Epithelial cell of prostate (primary cell): ENCODE measurements at regions not wholly inside any gene's neighbourhood (a gene's known extent, or its start where the extent isn't known, plus 50 kb on each side); places are given as distances from the start of the nearest gene placed in this dataset.

Source experiments
- DNase-seq: peaks from one replicate; pipeline ENCODE4 v3.0.0-alpha.2; 2011; ENCODE audit warnings: low read depth, low spot score
- H3K27ac ChIP-seq: fragments of 450-650 bp; 2 replicates; pipeline ENCODE4 v1.5.1; 2017; ENCODE audit warnings: mild to moderate bottlenecking

- no peak overlapping the region for H3K27ac ChIP-seq
- no peak for DNase-seq
Measured at GRCh38 chr6:114550316-114550715, 207.5 kb upstream of the HS3ST5 start.

- DNase-seq, result no peak
Measured at GRCh38 chr6:114543696-114544095, 200.9 kb upstream of the HS3ST5 start.

GRCh38 chr6:114541794-114542193 lies 199.0 kb upstream of the HS3ST5 start:
- no peak overlapping the region for H3K27ac ChIP-seq
- no peak for DNase-seq

More at GRCh38 chr6:114543696-114544095, 200.9 kb upstream of the HS3ST5 start:
- no peak overlapping the region for H3K27ac ChIP-seq

GRCh38 chr6:114537977-114538376 lies 195.2 kb upstream of the HS3ST5 start:
- DNase-seq, result no peak

GRCh38 chr6:114534813-114535212 lies 192.0 kb upstream of the HS3ST5 start:
- no peak overlapping the region for H3K27ac ChIP-seq
- DNase-seq, result no peak

More at GRCh38 chr6:114537977-114538376, 195.2 kb upstream of the HS3ST5 start:
- no peak overlapping the region for H3K27ac ChIP-seq

GRCh38 chr6:114524081-114524480 lies 181.3 kb upstream of the HS3ST5 start:
- no peak overlapping the region for H3K27ac ChIP-seq
- DNase-seq, result no peak

GRCh38 chr6:114523508-114523907 lies 180.7 kb upstream of the HS3ST5 start:
- H3K27ac ChIP-seq, result no peak overlapping the region
- DNase-seq, result no peak

GRCh38 chr6:114521926-114522325 lies 179.1 kb upstream of the HS3ST5 start:
- no peak for DNase-seq
- no peak overlapping the region for H3K27ac ChIP-seq

GRCh38 chr6:114520976-114521375 lies 178.2 kb upstream of the HS3ST5 start:
- DNase-seq, result no peak
- H3K27ac ChIP-seq, result no peak overlapping the region

- no peak overlapping the region for H3K27ac ChIP-seq
Measured at GRCh38 chr6:114514170-114514569, 171.3 kb upstream of the HS3ST5 start.

GRCh38 chr6:114471450-114471849 lies 128.6 kb upstream of the HS3ST5 start:
- no peak for DNase-seq

More at GRCh38 chr6:114514170-114514569, 171.3 kb upstream of the HS3ST5 start:
- DNase-seq, result no peak

GRCh38 chr6:114467931-114468330 lies 125.1 kb upstream of the HS3ST5 start:
- no peak overlapping the region for H3K27ac ChIP-seq
- no peak for DNase-seq

More at GRCh38 chr6:114471450-114471849, 128.6 kb upstream of the HS3ST5 start:
- H3K27ac ChIP-seq, result no peak overlapping the region

- no peak overlapping the region for H3K27ac ChIP-seq
- no peak for DNase-seq
Measured at GRCh38 chr6:114465511-114465910, 122.7 kb upstream of the HS3ST5 start.

- H3K27ac ChIP-seq, result no peak overlapping the region
- DNase-seq, result no peak
Measured at GRCh38 chr6:114453737-114454276, 111.0 kb upstream of the HS3ST5 start.

- no peak overlapping the region for H3K27ac ChIP-seq
- DNase-seq, result no peak
Measured at GRCh38 chr6:114452785-114453401, 110.1 kb upstream of the HS3ST5 start.

- DNase-seq, result no peak
- H3K27ac ChIP-seq, result no peak overlapping the region
Measured at GRCh38 chr6:114450631-114451030, 107.8 kb upstream of the HS3ST5 start.

- no peak for DNase-seq
- H3K27ac ChIP-seq, result no peak overlapping the region
Measured at GRCh38 chr6:114449659-114450058, 106.8 kb upstream of the HS3ST5 start.

GRCh38 chr6:114446342-114446741 lies 103.5 kb upstream of the HS3ST5 start:
- H3K27ac ChIP-seq, result no peak overlapping the region
- no peak for DNase-seq

- no peak overlapping the region for H3K27ac ChIP-seq
- DNase-seq, result no peak
Measured at GRCh38 chr6:114445846-114446245, 103.0 kb upstream of the HS3ST5 start.

GRCh38 chr6:114439411-114439810 lies 96.6 kb upstream of the HS3ST5 start:
- H3K27ac ChIP-seq, result no peak overlapping the region
- DNase-seq, result no peak

GRCh38 chr6:114437235-114437634 lies 94.4 kb upstream of the HS3ST5 start:
- no peak overlapping the region for H3K27ac ChIP-seq
- no peak for DNase-seq

- H3K27ac ChIP-seq, result no peak overlapping the region
- no peak for DNase-seq
Measured at GRCh38 chr6:114436691-114437090, 93.9 kb upstream of the HS3ST5 start.
